ENCODE measurements at regions not wholly inside any gene's neighbourhood (a gene's known extent, or its start where the extent isn't known, plus 50 kb on each side); places are given as distances from the start of the nearest gene placed in this dataset.

DNA sequence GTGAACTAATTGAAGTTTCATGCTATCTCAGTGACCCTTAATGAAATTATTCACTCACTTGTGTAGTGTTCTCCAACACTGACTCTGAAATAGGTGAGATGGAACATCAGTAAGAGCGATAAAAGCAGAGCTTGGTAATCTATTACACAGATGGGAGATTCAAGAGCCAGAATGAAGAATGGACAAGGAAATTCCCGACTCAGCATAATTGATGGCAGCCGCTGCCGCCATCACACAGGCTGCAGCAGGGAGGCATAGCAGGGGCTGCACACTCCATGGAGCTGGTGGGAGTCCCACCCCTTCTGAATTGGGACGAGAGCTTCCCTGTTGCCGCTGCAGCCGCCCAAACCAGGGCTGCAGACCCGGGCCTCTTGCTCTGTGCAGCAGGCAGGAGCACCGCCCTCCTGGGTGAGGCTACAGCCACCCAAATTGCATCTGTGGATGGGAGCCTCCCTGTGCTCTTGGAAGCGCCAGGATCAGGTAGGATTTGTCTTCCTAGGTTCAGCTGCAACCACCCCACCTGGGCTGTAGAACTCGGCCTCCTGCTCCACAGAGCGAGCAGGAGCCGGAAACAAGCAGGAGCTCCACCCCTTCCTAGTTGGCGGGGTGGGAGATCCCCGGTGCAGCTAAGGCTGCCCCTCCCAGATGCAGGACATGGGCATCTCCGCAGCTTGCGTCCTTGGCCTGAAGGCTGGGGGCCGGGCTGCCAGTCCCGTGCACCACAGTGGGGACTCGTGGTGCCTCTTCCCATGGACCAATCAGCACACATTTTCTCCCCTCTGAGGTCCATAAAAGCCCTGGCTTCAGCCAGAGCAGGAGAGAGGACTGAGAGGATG lies 535.1 kb upstream of the LUZP2 start:
- TF ChIP-seq, protein P1, sequence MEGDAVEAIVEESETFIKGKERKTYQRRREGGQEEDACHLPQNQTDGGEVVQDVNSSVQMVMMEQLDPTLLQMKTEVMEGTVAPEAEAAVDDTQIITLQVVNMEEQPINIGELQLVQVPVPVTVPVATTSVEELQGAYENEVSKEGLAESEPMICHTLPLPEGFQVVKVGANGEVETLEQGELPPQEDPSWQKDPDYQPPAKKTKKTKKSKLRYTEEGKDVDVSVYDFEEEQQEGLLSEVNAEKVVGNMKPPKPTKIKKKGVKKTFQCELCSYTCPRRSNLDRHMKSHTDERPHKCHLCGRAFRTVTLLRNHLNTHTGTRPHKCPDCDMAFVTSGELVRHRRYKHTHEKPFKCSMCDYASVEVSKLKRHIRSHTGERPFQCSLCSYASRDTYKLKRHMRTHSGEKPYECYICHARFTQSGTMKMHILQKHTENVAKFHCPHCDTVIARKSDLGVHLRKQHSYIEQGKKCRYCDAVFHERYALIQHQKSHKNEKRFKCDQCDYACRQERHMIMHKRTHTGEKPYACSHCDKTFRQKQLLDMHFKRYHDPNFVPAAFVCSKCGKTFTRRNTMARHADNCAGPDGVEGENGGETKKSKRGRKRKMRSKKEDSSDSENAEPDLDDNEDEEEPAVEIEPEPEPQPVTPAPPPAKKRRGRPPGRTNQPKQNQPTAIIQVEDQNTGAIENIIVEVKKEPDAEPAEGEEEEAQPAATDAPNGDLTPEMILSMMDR (IDR thresholded peaks at IDR 0.05; ENCODE audit: low read length), result no peak
- TF ChIP-seq EZH2 (optimal IDR thresholded peaks at IDR 0.05; ENCODE audit: low read depth, low read length) (no peak), EZH2phosphoT487 (IDR thresholded peaks at IDR 0.05; ENCODE audit: low read length) (no peak)

Data from MM.1S (cell line).